Natural killer cell (primary cell): ENCODE measurements at regions not wholly inside any gene's neighbourhood (a gene's known extent, or its start where the extent isn't known, plus 50 kb on each side); places are given as distances from the start of the nearest gene placed in this dataset.

ENCODE experiments used
- ATAC-seq, 3 donors: fragments of 150-1000 bp in 2 of 3; fragments of 200-7000 bp in 1 of 3; cut with Tn5 transposase; 1 replicate in 1 of 3; 2 replicates in 2 of 3; pipeline ENCODE4 v1.10.0; 2021; ENCODE audit warnings: mild to moderate bottlenecking in 2 of 3, moderate library complexity in 2 of 3
- DNase-seq, 2 donors: peaks; one replicate each; pipeline versions ENCODE4 v3.0.0 to v3.0.0-alpha.2; 2013 to 2021; ENCODE audit warnings: mixed read lengths in 1 of 2
- H3K27ac ChIP-seq: one replicate; pipeline ENCODE4 v1.5.1; 2013; ENCODE audit warnings: mild to moderate bottlenecking, low read length
- H3K27me3 ChIP-seq: one replicate; pipeline ENCODE4 v1.6.1; 2013; ENCODE audit warnings: low read length; ENCODE audit not compliant: control insufficient read depth, insufficient read depth
- H3K36me3 ChIP-seq: one replicate; pipeline ENCODE4 v1.6.1; 2013; ENCODE audit warnings: low read length; ENCODE audit not compliant: control insufficient read depth, insufficient read depth
- H3K4me1 ChIP-seq: one replicate; pipeline ENCODE4 v1.6.1; 2013; ENCODE audit warnings: low read length; ENCODE audit not compliant: control insufficient read depth, insufficient read depth
- H3K4me3 ChIP-seq: one replicate; pipeline ENCODE4 v1.5.1; 2013; ENCODE audit warnings: low read length
- H3K9me3 ChIP-seq: one replicate; pipeline ENCODE4 v1.6.1; 2013; ENCODE audit warnings: low read length; ENCODE audit not compliant: control insufficient read depth, insufficient read depth
- H3K27ac Mint-ChIP-seq, 2 donors: one replicate each; pipeline ENCODE4 v1.8.0; 2022; ENCODE audit warnings: mild to moderate bottlenecking in 2 of 2, mixed read lengths in 2 of 2, moderate library complexity in 1 of 2
- H3K27me3 Mint-ChIP-seq, 2 donors: one replicate each; pipeline ENCODE4 v1.8.0; 2022; ENCODE audit warnings: low read depth in 2 of 2, mixed read lengths in 2 of 2
- H3K36me3 Mint-ChIP-seq: one replicate; pipeline ENCODE4 v1.8.0; 2022; ENCODE audit warnings: mixed read lengths
- H3K4me1 Mint-ChIP-seq, 2 donors: one replicate each; pipeline ENCODE4 v1.8.0; 2022; ENCODE audit warnings: mixed read lengths in 2 of 2
- H3K4me3 Mint-ChIP-seq: one replicate; pipeline ENCODE4 v1.8.0; 2022; ENCODE audit warnings: mild to moderate bottlenecking, moderate library complexity, mixed read lengths
- H3K9me3 Mint-ChIP-seq, 2 donors: one replicate each; pipeline ENCODE4 v1.8.0; 2022; ENCODE audit warnings: mixed read lengths in 2 of 2
- WGBS: methylation state at CpG from one replicate; pipeline ENCODE4 v1.1.7; 2013; ENCODE audit warnings: missing lambda C conversion rate; ENCODE audit not compliant: insufficient coverage; 5-methylcytosine and 5-hydroxymethylcytosine counted together
- intact Hi-C: fragments of 100-400 bp; cut with micrococcal nuclease; formaldehyde crosslinking; loops from one replicate; pipeline ENCODE4 v1.14.2; 2022
- TF ChIP-seq, protein P1 (sequence below): fragments of 200-600 bp; IDR thresholded peaks from one replicate; pipeline ENCODE4 v1.8.0; 2022; ENCODE audit warnings: antibody characterized with exemption

DNA sequence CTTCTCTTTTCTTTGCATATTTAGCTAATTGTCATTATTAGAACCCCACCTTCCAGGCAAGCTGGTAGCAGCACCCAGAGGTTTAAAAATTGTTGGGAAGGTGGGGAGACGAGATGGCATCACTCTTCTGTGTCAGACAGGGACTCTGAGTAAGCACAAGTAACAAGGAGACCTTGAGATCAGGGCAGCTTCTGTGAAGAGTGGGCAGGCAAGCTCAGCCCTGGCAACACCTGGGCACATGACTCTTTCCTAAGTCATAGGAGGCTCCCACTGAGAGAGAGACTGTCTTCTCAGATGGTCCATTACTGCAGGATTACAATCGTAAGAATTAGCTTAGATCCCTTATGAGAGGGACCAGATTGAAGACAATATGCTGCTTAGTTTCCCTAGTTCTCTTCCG lies 183.5 kb downstream of the BRINP2 start:
- Mint-ChIP-seq H3K27me3 (no peaks in the 10 kb centered on the region), H3K4me3 (no peak overlapping the region), H3K4me1 (no peaks in the 10 kb centered on the region), H3K9me3 (peaks cover 2 to 7% of the 10 kb centered on the region in 2 donors), H3K36me3 (no peaks in the 10 kb centered on the region), H3K27ac (no peak overlapping the region)
- TF ChIP-seq, protein P1, sequence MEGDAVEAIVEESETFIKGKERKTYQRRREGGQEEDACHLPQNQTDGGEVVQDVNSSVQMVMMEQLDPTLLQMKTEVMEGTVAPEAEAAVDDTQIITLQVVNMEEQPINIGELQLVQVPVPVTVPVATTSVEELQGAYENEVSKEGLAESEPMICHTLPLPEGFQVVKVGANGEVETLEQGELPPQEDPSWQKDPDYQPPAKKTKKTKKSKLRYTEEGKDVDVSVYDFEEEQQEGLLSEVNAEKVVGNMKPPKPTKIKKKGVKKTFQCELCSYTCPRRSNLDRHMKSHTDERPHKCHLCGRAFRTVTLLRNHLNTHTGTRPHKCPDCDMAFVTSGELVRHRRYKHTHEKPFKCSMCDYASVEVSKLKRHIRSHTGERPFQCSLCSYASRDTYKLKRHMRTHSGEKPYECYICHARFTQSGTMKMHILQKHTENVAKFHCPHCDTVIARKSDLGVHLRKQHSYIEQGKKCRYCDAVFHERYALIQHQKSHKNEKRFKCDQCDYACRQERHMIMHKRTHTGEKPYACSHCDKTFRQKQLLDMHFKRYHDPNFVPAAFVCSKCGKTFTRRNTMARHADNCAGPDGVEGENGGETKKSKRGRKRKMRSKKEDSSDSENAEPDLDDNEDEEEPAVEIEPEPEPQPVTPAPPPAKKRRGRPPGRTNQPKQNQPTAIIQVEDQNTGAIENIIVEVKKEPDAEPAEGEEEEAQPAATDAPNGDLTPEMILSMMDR, result no peak
- Histone ChIP-seq H3K4me1 (no peaks in the 10 kb centered on the region), H3K36me3 (no peaks in the 10 kb centered on the region), H3K27me3 (no peaks in the 10 kb centered on the region), H3K9me3 (no peaks in the 10 kb centered on the region), H3K27ac (no peak overlapping the region), H3K4me3 (no peak overlapping the region)
- no peak for DNase-seq
- ATAC-seq, result no peak
- intact Hi-C loops, result no loop called here
- WGBS, result 30% methylated on average over 3 of the region's 3 CpGs

DNA sequence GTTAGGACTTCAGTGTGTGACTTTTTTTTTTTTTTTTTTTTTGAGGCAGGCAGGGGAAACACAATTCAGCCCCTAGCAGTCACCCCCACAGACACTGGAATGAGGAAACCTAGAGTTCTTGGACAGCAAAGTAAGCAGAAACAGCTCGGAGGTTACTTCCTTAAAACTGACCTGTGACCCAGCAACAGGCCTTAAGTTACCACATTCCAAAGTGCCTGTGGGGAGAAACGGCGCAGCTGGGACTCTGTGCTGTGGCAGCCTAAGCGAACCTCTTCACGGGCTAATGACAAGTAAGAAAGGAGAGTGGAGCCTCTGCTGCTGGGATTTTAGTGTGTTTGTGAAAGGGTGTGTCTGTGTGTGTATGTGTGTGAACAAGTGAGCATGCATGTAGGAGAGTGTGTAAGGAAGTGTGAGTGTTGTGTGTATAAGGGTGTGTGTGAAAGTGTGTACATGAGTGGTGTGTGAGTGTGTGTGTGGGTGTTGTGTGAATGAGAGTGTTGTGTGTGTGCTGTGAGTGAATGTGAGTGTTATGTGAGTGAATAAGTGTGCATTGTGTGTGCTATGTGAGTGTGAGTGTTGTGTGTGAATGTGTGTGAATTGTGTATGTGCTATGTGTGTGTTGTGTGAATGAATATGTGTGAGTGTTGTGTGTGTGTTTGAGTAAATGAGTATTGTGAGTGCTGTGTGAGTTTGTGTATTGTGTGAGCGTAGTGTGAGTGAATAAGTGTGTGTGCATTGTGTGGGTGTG lies 180.8 kb downstream of the BRINP2 start:
- no peaks in the 10 kb centered on the region for H3K27me3 Mint-ChIP-seq
- Histone ChIP-seq H3K36me3 (no peaks in the 10 kb centered on the region), H3K4me1 (no peaks in the 10 kb centered on the region), H3K9me3 (no peaks in the 10 kb centered on the region), H3K4me3 (no peak overlapping the region), H3K27ac (no peak overlapping the region), H3K27me3 (no peaks in the 10 kb centered on the region)
- H3K36me3 Mint-ChIP-seq, result no peaks in the 10 kb centered on the region
- intact Hi-C loops, result no loop called here
- ATAC-seq, result no peak
- DNase-seq, result no peak
- WGBS, result 58% methylated on average over 6 of the region's 6 CpGs
- no peak overlapping the region for H3K27ac Mint-ChIP-seq
- no peaks in the 10 kb centered on the region for H3K9me3 Mint-ChIP-seq
- H3K4me1 Mint-ChIP-seq, result no peaks in the 10 kb centered on the region
- H3K4me3 Mint-ChIP-seq, result no peak overlapping the region
- TF ChIP-seq, protein P1, result no peak

DNA sequence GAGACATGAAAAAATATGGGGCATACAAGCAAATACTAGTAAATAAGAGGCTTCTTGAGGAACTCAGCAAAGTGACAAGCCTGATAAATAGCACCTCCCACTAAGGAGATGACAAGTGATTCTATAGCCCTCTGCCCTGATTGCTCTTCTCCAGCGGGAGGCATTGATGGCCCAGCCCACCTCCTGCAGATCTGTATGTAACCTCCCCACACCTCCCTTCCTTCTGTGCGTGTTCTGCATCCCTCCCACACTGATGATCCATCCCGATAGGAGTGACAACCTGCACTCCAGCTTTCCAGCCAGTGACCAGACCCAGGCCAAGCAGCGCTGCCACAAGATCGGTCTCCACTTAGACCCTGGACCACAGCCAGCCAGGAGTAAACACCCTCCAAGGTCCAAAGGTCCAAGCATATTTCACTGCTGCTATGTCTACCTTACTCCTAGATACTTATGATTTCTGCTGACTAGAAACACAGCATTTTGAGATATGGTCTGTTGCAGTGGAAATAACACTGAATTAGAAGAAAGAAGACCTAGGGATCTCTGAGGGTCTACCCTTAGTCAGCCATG lies 176.1 kb downstream of the BRINP2 start:
- Histone ChIP-seq H3K9me3 (no peaks in the 10 kb centered on the region), H3K36me3 (no peaks in the 10 kb centered on the region), H3K4me3 (no peak overlapping the region), H3K27me3 (no peaks in the 10 kb centered on the region), H3K4me1 (no peaks in the 10 kb centered on the region), H3K27ac (no peak overlapping the region)
- 89% methylated on average over 5 of the region's 5 CpGs for WGBS
- H3K27me3 Mint-ChIP-seq, result no peaks in the 10 kb centered on the region
- TF ChIP-seq, protein P1, result no peak
- H3K27ac Mint-ChIP-seq, result no peak overlapping the region
- DNase-seq (no peak), ATAC-seq (peak in 1 of 3 donors; percentile 14)
- H3K36me3 Mint-ChIP-seq, result no peaks in the 10 kb centered on the region
- H3K4me1 Mint-ChIP-seq, result no peaks in the 10 kb centered on the region
- H3K9me3 Mint-ChIP-seq, result peaks cover 6 to 12% of the 10 kb centered on the region in 2 donors
- no peak overlapping the region for H3K4me3 Mint-ChIP-seq
- intact Hi-C loops, result no loop called here
